Nephron (organoid): ENCODE measurements at regions not wholly inside any gene's neighbourhood (a gene's known extent, or its start where the extent isn't known, plus 50 kb on each side); places are given as distances from the start of the nearest gene placed in this dataset.

ENCODE experiments used
- H3K27ac Mint-ChIP-seq, 3 experiments: 2 replicates each; pipeline ENCODE4 v1.8.0; 2020; ENCODE audit warnings: mixed read lengths in 3 of 3, mild to moderate bottlenecking in 2 of 3, moderate library complexity in 1 of 3
- H3K27me3 Mint-ChIP-seq: 2 replicates; pipeline ENCODE4 v1.8.0; 2021; ENCODE audit warnings: low read depth, mild to moderate bottlenecking, moderate library complexity, mixed read lengths
- H3K36me3 Mint-ChIP-seq: 2 replicates; pipeline ENCODE4 v1.8.0; 2020; ENCODE audit warnings: low read depth, mixed read lengths
- H3K4me1 Mint-ChIP-seq: 2 replicates; pipeline ENCODE4 v1.8.0; 2020; ENCODE audit warnings: mixed read lengths
- H3K4me3 Mint-ChIP-seq, 3 experiments: 2 replicates each; pipeline ENCODE4 v1.8.0; 2020; ENCODE audit warnings: mild to moderate bottlenecking in 3 of 3, mixed read lengths in 3 of 3, moderate library complexity in 2 of 3
- H3K9me3 Mint-ChIP-seq: 2 replicates; pipeline ENCODE4 v1.8.0; 2020; ENCODE audit warnings: mixed read lengths
- CTCF ChIP-seq, 3 experiments: fragments of 200-600 bp; sonication (generic); IDR thresholded peaks; one replicate each; pipeline ENCODE4 v1.5.0; 2021; ENCODE audit warnings: antibody characterized with exemption in 3 of 3; ENCODE audit not compliant: unreplicated experiment in 3 of 3

- no peaks in the 10 kb centered on the region for H3K9me3 Mint-ChIP-seq
- no peak for TF ChIP-seq CTCF (IDR thresholded peaks at IDR 0.05; ENCODE audit: unreplicated experiment in 3 of 3)
- H3K4me3 Mint-ChIP-seq = no peak overlapping the region
- H3K27ac Mint-ChIP-seq = no peak overlapping the region
- peaks cover 22% of the 10 kb centered on the region for H3K27me3 Mint-ChIP-seq
- H3K36me3 Mint-ChIP-seq = no peaks in the 10 kb centered on the region
- H3K4me1 Mint-ChIP-seq = no peaks in the 10 kb centered on the region
These were observed 189.2 kb upstream of the POU3F3 start for GRCh38 chr2:104664672-104665071.

GRCh38 chr2:104668631-104669030, 185.3 kb upstream of the POU3F3 start:
- no peak for TF ChIP-seq CTCF (IDR thresholded peaks at IDR 0.05; ENCODE audit: unreplicated experiment in 3 of 3)
- Mint-ChIP-seq H3K27me3 (no peaks in the 10 kb centered on the region), H3K27ac (no peak overlapping the region), H3K4me3 (no peak overlapping the region), H3K9me3 (no peaks in the 10 kb centered on the region), H3K36me3 (no peaks in the 10 kb centered on the region), H3K4me1 (no peaks in the 10 kb centered on the region)

GRCh38 chr2:104673225-104673624, 180.7 kb upstream of the POU3F3 start:
- H3K9me3 Mint-ChIP-seq = no peaks in the 10 kb centered on the region
- TF ChIP-seq CTCF (IDR thresholded peaks at IDR 0.05; ENCODE audit: unreplicated experiment in 3 of 3) = no peak
- no peaks in the 10 kb centered on the region for H3K27me3 Mint-ChIP-seq
- H3K4me3 Mint-ChIP-seq = no peak overlapping the region
- no peaks in the 10 kb centered on the region for H3K36me3 Mint-ChIP-seq
- no peak overlapping the region for H3K27ac Mint-ChIP-seq
- H3K4me1 Mint-ChIP-seq = no peaks in the 10 kb centered on the region

GRCh38 chr2:104678181-104678580, 175.7 kb upstream of the POU3F3 start:
- TF ChIP-seq CTCF (IDR thresholded peaks at IDR 0.05; ENCODE audit: unreplicated experiment in 3 of 3) = no peak
- H3K36me3 Mint-ChIP-seq = no peaks in the 10 kb centered on the region
- no peaks in the 10 kb centered on the region for H3K4me1 Mint-ChIP-seq
- no peaks in the 10 kb centered on the region for H3K9me3 Mint-ChIP-seq
- no peak overlapping the region for H3K27ac Mint-ChIP-seq
- peaks cover 6% of the 10 kb centered on the region for H3K27me3 Mint-ChIP-seq
- no peak overlapping the region for H3K4me3 Mint-ChIP-seq

- peaks cover 15% of the 10 kb centered on the region for H3K27me3 Mint-ChIP-seq
- H3K9me3 Mint-ChIP-seq = no peaks in the 10 kb centered on the region
- H3K36me3 Mint-ChIP-seq = no peaks in the 10 kb centered on the region
- H3K4me1 Mint-ChIP-seq = peaks cover 5% of the 10 kb centered on the region
- TF ChIP-seq CTCF (IDR thresholded peaks at IDR 0.05; ENCODE audit: unreplicated experiment in 3 of 3) = no peak
- no peak overlapping the region for H3K4me3 Mint-ChIP-seq
- H3K27ac Mint-ChIP-seq = no peak overlapping the region
These were observed 168.3 kb upstream of the POU3F3 start for GRCh38 chr2:104685591-104685990.

- H3K4me3 Mint-ChIP-seq = no peak overlapping the region
- no peak overlapping the region for H3K27ac Mint-ChIP-seq
- TF ChIP-seq CTCF (IDR thresholded peaks at IDR 0.05; ENCODE audit: unreplicated experiment in 3 of 3) = no peak
- H3K27me3 Mint-ChIP-seq = peaks cover 16% of the 10 kb centered on the region
- H3K4me1 Mint-ChIP-seq = peaks cover 8% of the 10 kb centered on the region
- no peaks in the 10 kb centered on the region for H3K36me3 Mint-ChIP-seq
- no peaks in the 10 kb centered on the region for H3K9me3 Mint-ChIP-seq
These were observed 166.8 kb upstream of the POU3F3 start for GRCh38 chr2:104687147-104687546.
